Pancreas (tissue), 10 donors: ENCODE measurements at regions not wholly inside any gene's neighbourhood (a gene's known extent, or its start where the extent isn't known, plus 50 kb on each side); places are given as distances from the start of the nearest gene placed in this dataset.

ENCODE experiments used
- ATAC-seq, 4 donors: fragments of 200-7000 bp; cut with Tn5 transposase; one replicate each; pipeline versions ENCODE4 v1.8.0 to v1.9.1; 2020; ENCODE audit warnings: mild to moderate bottlenecking in 4 of 4, moderate library complexity in 4 of 4
- DNase-seq, 6 donors: peaks; one replicate each; pipeline ENCODE4 v3.0.0-alpha.2; 2020
- FAIRE-seq: peaks from 2 replicates; lab custom pipeline; 2012; peaks lifted over from hg19 to GRCh38; lab: Jason Lieb, UNC
- H3K27ac ChIP-seq, 4 donors: fragments of 200-600 bp; sonication (generic); 1 replicate in 3 of 4; 2 replicates in 1 of 4; pipeline versions ENCODE4 v1.5.0 to v1.8.0; 2020
- H3K27me3 ChIP-seq, 4 donors: fragments of 200-600 bp; one replicate each; pipeline ENCODE4 v1.8.0; 2021
- H3K36me3 ChIP-seq, 3 donors: fragments of 200-600 bp; sonication (generic) in 1 of 3; one replicate each; pipeline versions ENCODE4 v1.5.0 to v1.8.0; 2020 to 2021
- H3K4me1 ChIP-seq, 3 donors: fragments of 200-600 bp; one replicate each; pipeline ENCODE4 v1.8.0; 2021
- H3K4me3 ChIP-seq, 4 donors: fragments of 200-600 bp; sonication (generic) in 2 of 4; one replicate each; pipeline versions ENCODE4 v1.5.0 to v1.8.0; 2020 to 2021
- H3K9me3 ChIP-seq, 4 donors: fragments of 200-600 bp; one replicate each; pipeline ENCODE4 v1.8.0; 2021
- CTCF ChIP-seq, 4 donors: fragments of 200-600 bp; sonication (generic) in 3 of 4; IDR thresholded peaks; one replicate each; pipeline versions ENCODE4 v1.5.0 to v1.8.0; 2021; ENCODE audit warnings: antibody characterized with exemption in 4 of 4
- WGBS, 2 donors: extraction: QIAGEN DNeasy Blood & Tissue Kit; methylation state at CpG; one replicate each; pipeline ENCODE4 v1.1.7; 2013; 5-methylcytosine and 5-hydroxymethylcytosine counted together
- intact Hi-C, 3 donors: fragments of 100-400 bp; cut with DNase I; formaldehyde crosslinking; loops; one replicate each; pipeline versions ENCODE4 v1.11.1 to v1.14.2; 2022
- donor health status: healthy with polysubstance abuse.
- donor health status: DM: no; HTN: no; CAD: no; lungs with moderate emphysema.
- donor health status: DM: no; HTN: no; CAD: no.
- donor health status: control.
- donor health status: control.
- donor health status: Bipolar disorder and iron deficiency.
- donor health status: DM: yes; HTN: yes; CAD: no.
- donor health status: DM: no; HTN: no; CAD: no.
- donor health status: DM: no; HTN: no; CAD: no.
- donor health status: DM: yes; HTN: yes; CAD: no.

- Histone ChIP-seq H3K27ac (no peak overlapping the region), H3K36me3 (no peaks in the 10 kb centered on the region), H3K27me3 (no peaks in the 10 kb centered on the region), H3K4me3 (no peak overlapping the region), H3K4me1 (no peaks in the 10 kb centered on the region), H3K9me3 (no peaks in the 10 kb centered on the region)
- no peak for TF ChIP-seq CTCF (IDR thresholded peaks at IDR 0.05)
- DNase-seq (no peak), FAIRE-seq (no peak), ATAC-seq (no peak)
- intact Hi-C loops: no loop called here
- 59 to 67% methylated on average over 2 of the region's 2 CpGs for WGBS, 2 donors
These were observed 283.9 kb downstream of the TAFA4 start for GRCh38 chr3:68648494-68648893.

GRCh38 chr3:68631850-68632545, 300.3 kb downstream of the TAFA4 start:
- Histone ChIP-seq H3K27ac (no peak overlapping the region), H3K36me3 (no peaks in the 10 kb centered on the region), H3K4me3 (no peak overlapping the region), H3K9me3 (no peaks in the 10 kb centered on the region), H3K4me1 (no peaks in the 10 kb centered on the region), H3K27me3 (no peaks in the 10 kb centered on the region)
- ATAC-seq (no peak), FAIRE-seq (no peak), DNase-seq (no peak)
- intact Hi-C loops: no loop called here
- WGBS, 2 donors: 22 to 25% methylated on average over 7 of the region's 7 CpGs
- TF ChIP-seq CTCF (IDR thresholded peaks at IDR 0.05): no peak

GRCh38 chr3:68620211-68620610, 312.1 kb downstream of the TAFA4 start:
- Histone ChIP-seq H3K27ac (no peak overlapping the region), H3K9me3 (no peaks in the 10 kb centered on the region), H3K27me3 (no peaks in the 10 kb centered on the region), H3K4me3 (no peak overlapping the region), H3K4me1 (no peaks in the 10 kb centered on the region), H3K36me3 (no peaks in the 10 kb centered on the region)
- intact Hi-C loops: no loop called here
- no peak for TF ChIP-seq CTCF (IDR thresholded peaks at IDR 0.05)
- no peak for FAIRE-seq
- 80 to 82% methylated on average over 6 of the region's 6 CpGs for WGBS, 2 donors
- DNase-seq: peak in 1 of 6 donors; percentile 36
- ATAC-seq: no peak

- ATAC-seq (no peak), DNase-seq (no peak), FAIRE-seq (no peak)
- intact Hi-C loops: no loop called here
- WGBS, 2 donors: 52 to 66% methylated on average over 6 of the region's 6 CpGs
- Histone ChIP-seq H3K4me1 (no peaks in the 10 kb centered on the region), H3K27me3 (no peaks in the 10 kb centered on the region), H3K36me3 (no peaks in the 10 kb centered on the region), H3K9me3 (no peaks in the 10 kb centered on the region), H3K4me3 (no peak overlapping the region), H3K27ac (no peak overlapping the region)
- no peak for TF ChIP-seq CTCF (IDR thresholded peaks at IDR 0.05)
These were observed 318.3 kb downstream of the TAFA4 start for GRCh38 chr3:68614087-68614486.

GRCh38 chr3:68571321-68571720, 361.0 kb downstream of the TAFA4 start:
- DNase-seq (peak in 2 of 6 donors; percentile 31 to 37), ATAC-seq (no peak), FAIRE-seq (no peak)
- Histone ChIP-seq H3K27ac (no peak overlapping the region), H3K27me3 (no peaks in the 10 kb centered on the region), H3K4me3 (no peak overlapping the region), H3K4me1 (no peaks in the 10 kb centered on the region), H3K9me3 (no peaks in the 10 kb centered on the region), H3K36me3 (no peaks in the 10 kb centered on the region)
- 58 to 76% methylated on average over 2 of the region's 2 CpGs for WGBS, 2 donors
- no peak for TF ChIP-seq CTCF (IDR thresholded peaks at IDR 0.05)
- intact Hi-C loops: no loop called here
